Lower lobe of right lung (tissue), 2 donors: ENCODE measurements at regions not wholly inside any gene's neighbourhood (a gene's known extent, or its start where the extent isn't known, plus 50 kb on each side); places are given as distances from the start of the nearest gene placed in this dataset.

Source experiments
- ATAC-seq, 2 donors: fragments of 200-7000 bp; cut with Tn5 transposase; one replicate each; pipeline ENCODE4 v1.9.1; 2020 to 2022; ENCODE audit warnings: mild to moderate bottlenecking in 2 of 2, moderate library complexity in 2 of 2
- DNase-seq: peaks from one replicate; pipeline ENCODE4 v3.0.0-alpha.2; 2020
- H3K27ac ChIP-seq: fragments of 200-600 bp; one replicate; pipeline ENCODE4 v1.8.0; 2022
- H3K27me3 ChIP-seq: fragments of 200-600 bp; one replicate; pipeline ENCODE4 v1.8.0; 2022; ENCODE audit warnings: low read depth
- H3K36me3 ChIP-seq: fragments of 200-600 bp; one replicate; pipeline ENCODE4 v1.8.0; 2022; ENCODE audit warnings: mild to moderate bottlenecking
- H3K4me1 ChIP-seq: fragments of 200-600 bp; one replicate; pipeline ENCODE4 v1.8.0; 2022
- H3K4me3 ChIP-seq: fragments of 200-600 bp; one replicate; pipeline ENCODE4 v1.8.0; 2022; ENCODE audit warnings: mild to moderate bottlenecking
- H3K9me3 ChIP-seq: fragments of 200-600 bp; one replicate; pipeline ENCODE4 v1.8.0; 2022
- intact Hi-C: fragments of 100-400 bp; cut with DNase I; formaldehyde crosslinking; loops from one replicate; pipeline ENCODE4 v1.11.0; 2022
- TF ChIP-seq, protein P1 (sequence below): fragments of 200-600 bp; IDR thresholded peaks from one replicate; pipeline ENCODE4 v1.8.0; 2022; ENCODE audit warnings: antibody characterized with exemption, mild to moderate bottlenecking
- donor health status: DM: no; HTN: yes; CAD: no; lungs with severe emphysema.

DNA sequence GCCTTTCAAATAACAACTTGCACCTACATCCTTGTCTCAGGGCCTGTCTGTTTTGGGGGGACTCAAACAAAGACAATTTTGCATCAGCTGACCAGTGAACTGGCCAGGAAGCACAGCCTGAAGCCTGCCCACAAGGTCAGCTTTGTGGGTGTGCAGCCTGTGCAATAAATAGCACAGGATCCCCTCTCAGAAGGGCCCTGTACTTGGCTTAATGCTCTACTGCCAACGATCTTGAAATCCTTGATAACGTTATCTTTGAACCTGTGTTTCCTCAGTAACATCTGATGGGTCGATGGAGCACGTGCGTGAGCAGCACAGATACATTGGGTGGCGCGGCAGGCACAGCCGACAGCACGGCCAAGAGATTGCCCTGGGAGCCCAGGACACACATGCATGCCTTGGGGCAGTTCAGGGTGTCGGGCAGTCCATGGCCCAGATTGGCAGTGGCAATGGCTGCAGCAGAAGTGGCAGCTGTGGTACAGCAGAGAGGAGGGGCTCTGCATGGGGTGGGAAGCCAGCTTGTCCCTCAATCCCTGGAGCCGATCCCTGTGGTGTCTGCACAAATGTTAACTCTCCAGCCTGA lies 58.8 kb upstream of the ATP6AP2 start:
- TF ChIP-seq, protein P1, sequence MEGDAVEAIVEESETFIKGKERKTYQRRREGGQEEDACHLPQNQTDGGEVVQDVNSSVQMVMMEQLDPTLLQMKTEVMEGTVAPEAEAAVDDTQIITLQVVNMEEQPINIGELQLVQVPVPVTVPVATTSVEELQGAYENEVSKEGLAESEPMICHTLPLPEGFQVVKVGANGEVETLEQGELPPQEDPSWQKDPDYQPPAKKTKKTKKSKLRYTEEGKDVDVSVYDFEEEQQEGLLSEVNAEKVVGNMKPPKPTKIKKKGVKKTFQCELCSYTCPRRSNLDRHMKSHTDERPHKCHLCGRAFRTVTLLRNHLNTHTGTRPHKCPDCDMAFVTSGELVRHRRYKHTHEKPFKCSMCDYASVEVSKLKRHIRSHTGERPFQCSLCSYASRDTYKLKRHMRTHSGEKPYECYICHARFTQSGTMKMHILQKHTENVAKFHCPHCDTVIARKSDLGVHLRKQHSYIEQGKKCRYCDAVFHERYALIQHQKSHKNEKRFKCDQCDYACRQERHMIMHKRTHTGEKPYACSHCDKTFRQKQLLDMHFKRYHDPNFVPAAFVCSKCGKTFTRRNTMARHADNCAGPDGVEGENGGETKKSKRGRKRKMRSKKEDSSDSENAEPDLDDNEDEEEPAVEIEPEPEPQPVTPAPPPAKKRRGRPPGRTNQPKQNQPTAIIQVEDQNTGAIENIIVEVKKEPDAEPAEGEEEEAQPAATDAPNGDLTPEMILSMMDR = no peak
- ATAC-seq (no peak), DNase-seq (no peak)
- Histone ChIP-seq H3K27ac (no peak overlapping the region), H3K27me3 (no peaks in the 10 kb centered on the region), H3K4me3 (no peak overlapping the region), H3K36me3 (no peaks in the 10 kb centered on the region), H3K9me3 (no peaks in the 10 kb centered on the region), H3K4me1 (no peaks in the 10 kb centered on the region)
- intact Hi-C loops = no loop called here

DNA sequence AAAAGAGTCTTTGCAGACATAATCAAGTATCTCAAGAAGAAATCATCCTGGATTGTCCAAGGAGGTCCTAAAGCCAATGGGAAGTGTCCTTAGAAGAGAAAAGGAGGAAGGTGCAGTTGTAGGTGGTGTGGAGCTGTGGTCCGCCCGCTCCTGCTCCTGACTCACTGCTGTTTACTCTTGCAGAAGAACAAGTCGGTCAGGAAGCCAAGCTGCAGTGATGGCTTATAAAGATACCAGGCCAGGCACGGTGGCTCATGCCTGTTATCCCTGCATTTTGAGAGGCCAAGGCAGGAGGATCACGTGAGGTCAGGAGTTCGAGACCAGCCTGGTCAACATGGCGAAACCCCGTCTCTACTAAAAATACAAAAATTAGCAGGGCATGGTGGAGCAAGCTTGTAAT lies 66.4 kb upstream of the ATP6AP2 start:
- DNase-seq (no peak), ATAC-seq (no peak)
- Histone ChIP-seq H3K4me3 (no peak overlapping the region), H3K9me3 (no peaks in the 10 kb centered on the region), H3K27ac (no peak overlapping the region), H3K4me1 (no peaks in the 10 kb centered on the region), H3K36me3 (no peaks in the 10 kb centered on the region), H3K27me3 (no peaks in the 10 kb centered on the region)
- TF ChIP-seq, protein P1 = no peak
- intact Hi-C loops = no loop called here

DNA sequence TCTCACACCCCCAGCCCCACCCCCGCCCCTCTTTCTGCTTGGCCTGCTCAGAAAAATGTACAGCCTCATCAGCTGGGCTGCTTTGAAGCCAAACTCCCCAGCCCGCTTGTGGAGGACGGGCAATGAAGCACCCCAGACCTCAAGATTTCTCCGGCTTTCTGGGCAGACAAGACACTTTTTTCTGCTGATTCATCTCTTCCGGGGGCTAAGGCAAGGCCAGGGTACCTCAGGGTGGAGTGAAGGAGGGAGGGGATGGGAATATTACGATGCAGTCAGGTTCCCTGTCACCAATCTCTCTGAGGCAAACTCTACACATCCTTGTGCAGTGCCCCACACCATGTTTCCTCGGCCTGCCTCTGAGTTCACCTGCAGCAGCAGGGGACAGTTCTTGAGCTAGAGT lies 66.9 kb upstream of the ATP6AP2 start:
- H3K36me3 ChIP-seq = no peaks in the 10 kb centered on the region
- no peak overlapping the region for H3K27ac ChIP-seq
- intact Hi-C loops = no loop called here
- no peak overlapping the region for H3K4me3 ChIP-seq
- no peaks in the 10 kb centered on the region for H3K27me3 ChIP-seq
- no peaks in the 10 kb centered on the region for H3K9me3 ChIP-seq
- TF ChIP-seq, protein P1 = no peak
- H3K4me1 ChIP-seq = no peaks in the 10 kb centered on the region
- DNase-seq (no peak), ATAC-seq (no peak)

DNA sequence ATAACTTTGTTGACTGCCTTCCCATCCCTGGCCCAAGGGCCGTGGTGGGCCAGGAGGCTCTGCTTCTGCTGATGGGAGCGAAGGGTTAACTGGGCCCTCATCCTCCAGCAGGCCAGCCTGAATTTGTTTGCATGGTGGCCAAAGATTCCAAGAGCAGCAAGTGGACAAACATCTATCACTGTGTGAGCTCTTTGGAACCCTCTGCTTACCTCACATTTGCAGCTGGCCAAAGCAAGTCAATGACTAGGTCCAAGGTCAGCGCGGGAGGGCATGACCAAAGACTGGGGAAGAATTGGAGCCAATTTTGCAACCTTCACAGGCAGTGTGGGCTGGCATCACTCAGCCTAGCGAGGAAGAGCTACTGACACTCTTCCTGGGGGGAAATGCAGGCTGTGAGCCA lies 67.8 kb upstream of the ATP6AP2 start:
- no peak overlapping the region for H3K27ac ChIP-seq
- H3K4me3 ChIP-seq = no peak overlapping the region
- no peaks in the 10 kb centered on the region for H3K4me1 ChIP-seq
- DNase-seq (peak; percentile 50), ATAC-seq (peak in 1 of 2 donors; percentile 43)
- intact Hi-C loops = no loop called here
- no peaks in the 10 kb centered on the region for H3K27me3 ChIP-seq
- H3K9me3 ChIP-seq = no peaks in the 10 kb centered on the region
- TF ChIP-seq, protein P1 = no peak
- no peaks in the 10 kb centered on the region for H3K36me3 ChIP-seq

DNA sequence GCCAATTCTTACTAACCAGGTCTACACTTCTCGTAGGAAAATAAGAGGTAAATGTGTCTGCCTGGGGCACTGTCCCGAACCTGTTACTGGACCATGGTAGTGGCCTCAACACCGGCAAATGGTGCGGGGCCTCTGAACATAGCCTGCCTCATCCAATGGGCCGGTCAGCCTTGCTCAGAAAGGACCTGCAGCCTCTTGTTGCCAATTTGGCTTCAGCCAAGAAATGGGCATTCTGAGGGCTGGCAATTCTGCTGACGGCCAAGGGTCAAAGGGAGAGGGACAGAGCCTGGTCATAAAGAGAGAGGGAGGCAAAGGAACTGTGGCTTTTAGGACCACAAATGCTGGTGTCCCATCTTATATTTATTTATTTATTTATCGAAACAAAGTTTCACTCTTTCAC lies 69.5 kb upstream of the ATP6AP2 start:
- TF ChIP-seq, protein P1 = no peak
- no peak for ATAC-seq
- no peak overlapping the region for H3K27ac ChIP-seq
- no peak for DNase-seq
- H3K36me3 ChIP-seq = no peaks in the 10 kb centered on the region
- no peak overlapping the region for H3K4me3 ChIP-seq
- no peaks in the 10 kb centered on the region for H3K27me3 ChIP-seq
- intact Hi-C loops = no loop called here
- no peaks in the 10 kb centered on the region for H3K4me1 ChIP-seq
- no peaks in the 10 kb centered on the region for H3K9me3 ChIP-seq

DNA sequence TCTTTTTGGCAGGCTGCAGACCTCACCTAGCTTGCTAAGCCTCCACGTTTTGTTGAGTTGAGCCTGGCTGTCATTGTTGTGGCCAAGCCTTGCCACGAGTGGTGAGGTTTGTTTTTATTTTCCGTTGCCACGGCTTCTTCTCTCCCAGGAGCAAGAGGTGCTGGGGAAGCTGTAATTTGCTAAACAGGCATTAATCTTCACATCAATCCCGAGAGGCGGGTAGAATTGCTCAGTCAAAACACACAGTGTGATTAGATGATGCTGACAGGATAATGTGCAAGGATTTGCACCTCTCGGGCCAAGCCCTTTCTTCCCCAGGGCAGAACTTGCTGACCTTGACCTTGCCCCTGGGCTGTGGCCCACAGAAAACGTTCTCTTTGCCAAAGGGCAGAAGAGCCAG lies 72.2 kb upstream of the ATP6AP2 start:
- H3K27ac ChIP-seq = no peak overlapping the region
- no peak for DNase-seq
- no peaks in the 10 kb centered on the region for H3K9me3 ChIP-seq
- no peaks in the 10 kb centered on the region for H3K36me3 ChIP-seq
- TF ChIP-seq, protein P1 = no peak
- intact Hi-C loops = no loop called here
- no peak overlapping the region for H3K4me3 ChIP-seq
- H3K27me3 ChIP-seq = no peaks in the 10 kb centered on the region
- no peak for ATAC-seq
- no peaks in the 10 kb centered on the region for H3K4me1 ChIP-seq
